ENCODE measurements at regions not wholly inside any gene's neighbourhood (a gene's known extent, or its start where the extent isn't known, plus 50 kb on each side); places are given as distances from the start of the nearest gene placed in this dataset.

- no peak for DNase-seq (ENCODE audit: low read depth in 2 of 2)
Measured at GRCh38 chr17:79342376-79342775, 267.8 kb downstream of the ENGASE start.

GRCh38 chr17:79341816-79342215 is 267.2 kb downstream of the ENGASE start:
- no peak for DNase-seq (ENCODE audit: low read depth in 2 of 2)

- DNase-seq (ENCODE audit: low read depth in 2 of 2) = no peak
Measured at GRCh38 chr17:79341222-79341780, 266.7 kb downstream of the ENGASE start.

- DNase-seq (ENCODE audit: low read depth in 2 of 2) = no peak
Measured at GRCh38 chr17:79340333-79341221, 266.0 kb downstream of the ENGASE start.

- no peak for DNase-seq (ENCODE audit: low read depth in 2 of 2)
Measured at GRCh38 chr17:79339321-79339720, 264.7 kb downstream of the ENGASE start.

GRCh38 chr17:79338604-79339003 is 264.0 kb downstream of the ENGASE start:
- DNase-seq (ENCODE audit: low read depth in 2 of 2) = no peak

GRCh38 chr17:79338152-79338551 is 263.5 kb downstream of the ENGASE start:
- DNase-seq (ENCODE audit: low read depth in 2 of 2) = no peak

- no peak for DNase-seq (ENCODE audit: low read depth in 2 of 2)
Measured at GRCh38 chr17:79337053-79337452, 262.4 kb downstream of the ENGASE start.

GRCh38 chr17:79335456-79335855 is 260.8 kb downstream of the ENGASE start:
- DNase-seq (ENCODE audit: low read depth in 2 of 2) = no peak

GRCh38 chr17:79332011-79332554 is 257.5 kb downstream of the ENGASE start:
- DNase-seq (ENCODE audit: low read depth in 2 of 2) = no peak

- no peak for DNase-seq (ENCODE audit: low read depth in 2 of 2)
Measured at GRCh38 chr17:79331492-79331891, 256.9 kb downstream of the ENGASE start.

- no peak for DNase-seq (ENCODE audit: low read depth in 2 of 2)
Measured at GRCh38 chr17:79330696-79331095, 256.1 kb downstream of the ENGASE start.

GRCh38 chr17:79330229-79330628 is 255.6 kb downstream of the ENGASE start:
- no peak for DNase-seq (ENCODE audit: low read depth in 2 of 2)

GRCh38 chr17:79326814-79327213 is 252.2 kb downstream of the ENGASE start:
- no peak for DNase-seq (ENCODE audit: low read depth in 2 of 2)

GRCh38 chr17:79325709-79326430 is 251.2 kb downstream of the ENGASE start:
- no peak for DNase-seq (ENCODE audit: low read depth in 2 of 2)

GRCh38 chr17:79324194-79324593 is 249.6 kb downstream of the ENGASE start:
- DNase-seq (ENCODE audit: low read depth in 2 of 2) = no peak

- no peak for DNase-seq (ENCODE audit: low read depth in 2 of 2)
Measured at GRCh38 chr17:79323566-79323965, 248.9 kb downstream of the ENGASE start.

- no peak for DNase-seq (ENCODE audit: low read depth in 2 of 2)
Measured at GRCh38 chr17:79322211-79323123, 247.8 kb downstream of the ENGASE start.

- DNase-seq (ENCODE audit: low read depth in 2 of 2) = no peak
Measured at GRCh38 chr17:79320331-79320730, 245.7 kb downstream of the ENGASE start.

- DNase-seq (ENCODE audit: low read depth in 2 of 2) = no peak
Measured at GRCh38 chr17:79317916-79318315, 243.3 kb downstream of the ENGASE start.

- DNase-seq (ENCODE audit: low read depth in 2 of 2) = no peak
Measured at GRCh38 chr17:79316805-79317204, 242.2 kb downstream of the ENGASE start.
